Right atrium auricular region (tissue), 2 donors: ENCODE measurements at regions not wholly inside any gene's neighbourhood (a gene's known extent, or its start where the extent isn't known, plus 50 kb on each side); places are given as distances from the start of the nearest gene placed in this dataset.

Experiments
- DNase-seq: peaks from one replicate; pipeline ENCODE4 v3.0.0-alpha.2; 2019; ENCODE audit warnings: low spot score
- H3K27ac ChIP-seq, 2 donors: fragments of 200-600 bp; sonication (generic); 1 replicate in 1 of 2; 2 replicates in 1 of 2; pipeline ENCODE4 v1.5.1; 2016 to 2019
- H3K27me3 ChIP-seq, 2 donors: fragments of 200-600 bp; sonication (generic); one replicate each; pipeline versions ENCODE4 v1.5.1 to v1.6.0; 2017 to 2019
- H3K36me3 ChIP-seq: fragments of 200-600 bp; sonication (generic); one replicate; pipeline ENCODE4 v1.5.1; 2016
- H3K4me1 ChIP-seq, 2 donors: fragments of 200-600 bp; sonication (generic); one replicate each; pipeline versions ENCODE4 v1.5.1 to v1.6.0; 2017 to 2019
- H3K4me3 ChIP-seq, 2 donors: fragments of 200-600 bp; sonication (generic); 1 replicate in 1 of 2; 2 replicates in 1 of 2; pipeline ENCODE4 v1.5.1; 2017 to 2019; ENCODE audit warnings: mild to moderate bottlenecking in 1 of 2, moderate library complexity in 1 of 2
- H3K9me3 ChIP-seq, 2 donors: fragments of 200-600 bp; sonication (generic); one replicate each; pipeline ENCODE4 v1.5.1; 2019
- CTCF ChIP-seq, 2 donors: fragments of 200-600 bp; sonication (generic); IDR thresholded peaks; one replicate each; pipeline ENCODE4 v1.5.1; 2019; ENCODE audit warnings: antibody characterized with exemption in 2 of 2

GRCh38 chr6:100165442-100165841, 171.4 kb upstream of the MCHR2 start:
- Histone ChIP-seq H3K4me3 (no peak overlapping the region), H3K36me3 (no peaks in the 10 kb centered on the region), H3K4me1 (no peaks in the 10 kb centered on the region), H3K9me3 (no peaks in the 10 kb centered on the region), H3K27me3 (no peaks in the 10 kb centered on the region), H3K27ac (no peak overlapping the region)
- DNase-seq: no peak
- no peak for TF ChIP-seq CTCF (IDR thresholded peaks at IDR 0.05)

- Histone ChIP-seq H3K4me1 (no peaks in the 10 kb centered on the region), H3K4me3 (no peak overlapping the region), H3K36me3 (no peaks in the 10 kb centered on the region), H3K27me3 (no peaks in the 10 kb centered on the region), H3K9me3 (no peaks in the 10 kb centered on the region), H3K27ac (no peak overlapping the region)
- TF ChIP-seq CTCF (IDR thresholded peaks at IDR 0.05): no peak
- DNase-seq: no peak
Measured at GRCh38 chr6:100163035-100163434, 169.0 kb upstream of the MCHR2 start.

GRCh38 chr6:100161782-100162365, 167.9 kb upstream of the MCHR2 start:
- TF ChIP-seq CTCF (IDR thresholded peaks at IDR 0.05): no peak
- no peaks in the 10 kb centered on the region for H3K4me1 ChIP-seq
- no peaks in the 10 kb centered on the region for H3K36me3 ChIP-seq
- no peaks in the 10 kb centered on the region for H3K9me3 ChIP-seq
- no peaks in the 10 kb centered on the region for H3K27me3 ChIP-seq
- no peak for DNase-seq
- no peak overlapping the region for H3K27ac ChIP-seq
- H3K4me3 ChIP-seq: no peak overlapping the region

- no peak for TF ChIP-seq CTCF (IDR thresholded peaks at IDR 0.05)
- H3K4me3 ChIP-seq: no peak overlapping the region
- H3K27ac ChIP-seq: no peak overlapping the region
- no peaks in the 10 kb centered on the region for H3K36me3 ChIP-seq
- no peaks in the 10 kb centered on the region for H3K27me3 ChIP-seq
- DNase-seq: no peak
- H3K4me1 ChIP-seq: no peaks in the 10 kb centered on the region
- H3K9me3 ChIP-seq: no peaks in the 10 kb centered on the region
Measured at GRCh38 chr6:100160930-100161329, 166.9 kb upstream of the MCHR2 start.

- TF ChIP-seq CTCF (IDR thresholded peaks at IDR 0.05): no peak
- DNase-seq: no peak
- no peaks in the 10 kb centered on the region for H3K27me3 ChIP-seq
- H3K4me1 ChIP-seq: no peaks in the 10 kb centered on the region
- no peaks in the 10 kb centered on the region for H3K9me3 ChIP-seq
- no peak overlapping the region for H3K27ac ChIP-seq
- no peak overlapping the region for H3K4me3 ChIP-seq
- H3K36me3 ChIP-seq: no peaks in the 10 kb centered on the region
Measured at GRCh38 chr6:100155141-100155540, 161.1 kb upstream of the MCHR2 start.

- no peak for DNase-seq
- TF ChIP-seq CTCF (IDR thresholded peaks at IDR 0.05): no peak
- no peaks in the 10 kb centered on the region for H3K9me3 ChIP-seq
Measured at GRCh38 chr6:100153636-100154275, 159.7 kb upstream of the MCHR2 start.

More at GRCh38 chr6:100153636-100154275, 159.7 kb upstream of the MCHR2 start:
- Histone ChIP-seq H3K4me3 (no peak overlapping the region), H3K27ac (no peak overlapping the region), H3K4me1 (no peaks in the 10 kb centered on the region), H3K27me3 (no peaks in the 10 kb centered on the region), H3K36me3 (no peaks in the 10 kb centered on the region)
